HUES64 (cell line): ENCODE measurements at regions not wholly inside any gene's neighbourhood (a gene's known extent, or its start where the extent isn't known, plus 50 kb on each side); places are given as distances from the start of the nearest gene placed in this dataset.

Experiments used
- H3K27ac ChIP-seq: 2 replicates; pipeline ENCODE4 v1.7.0; 2013; ENCODE audit warnings: low read depth, low read length, inconsistent platforms
- H3K27me3 ChIP-seq: 2 replicates; pipeline ENCODE4 v1.6.1; 2013; ENCODE audit warnings: mild to moderate bottlenecking, low read length; ENCODE audit not compliant: insufficient read depth
- H3K36me3 ChIP-seq: 2 replicates; pipeline ENCODE4 v1.6.1; 2013; ENCODE audit warnings: mild to moderate bottlenecking, low read length; ENCODE audit not compliant: insufficient read depth
- H3K4me1 ChIP-seq: 2 replicates; pipeline ENCODE4 v1.6.1; 2013; ENCODE audit warnings: mild to moderate bottlenecking, low read length, moderate library complexity; ENCODE audit not compliant: insufficient read depth
- H3K4me3 ChIP-seq: 2 replicates; pipeline ENCODE4 v1.5.1; 2013; ENCODE audit warnings: mild to moderate bottlenecking, low read length, moderate library complexity
- H3K9ac ChIP-seq: 2 replicates; pipeline ENCODE4 v1.6.1; 2013; ENCODE audit warnings: mild to moderate bottlenecking, low read depth, low read length
- H3K9me3 ChIP-seq: 2 replicates; pipeline ENCODE4 v1.6.1; 2013; ENCODE audit warnings: low read depth, low read length; ENCODE audit not compliant: insufficient read depth
- whole genome bisulfite sequencing: fragments of 150-250, 120-280 bp; methylation state at CpG from one replicate; pipeline ENCODE4 v1.1.7; 2013; ENCODE audit warnings: missing lambda C conversion rate; 5-methylcytosine and 5-hydroxymethylcytosine counted together

DNA sequence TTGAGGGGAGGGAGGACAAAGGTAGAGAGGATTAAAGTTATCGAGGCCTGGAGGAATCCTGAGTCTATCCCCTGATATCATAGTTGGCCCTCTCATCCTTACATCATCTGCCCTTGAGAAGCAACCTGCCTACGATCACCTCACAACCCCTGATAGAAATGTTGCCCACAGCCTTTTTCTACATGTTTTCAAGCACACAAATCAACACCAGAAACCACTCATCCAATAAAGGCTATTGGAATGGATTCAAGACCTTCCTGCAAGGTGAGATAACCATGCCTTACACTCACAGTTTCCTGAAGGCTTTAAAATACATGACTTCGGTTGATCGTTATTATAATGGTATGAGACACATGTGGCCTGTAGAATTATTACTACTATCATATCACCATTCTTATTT lies 175.7 kb upstream of the EGLN3 start:
- Histone ChIP-seq H3K27me3 (no peaks in the 10 kb centered on the region), H3K9me3 (no peaks in the 10 kb centered on the region), H3K4me1 (no peaks in the 10 kb centered on the region), H3K4me3 (no peak overlapping the region), H3K9ac (no peak overlapping the region), H3K36me3 (no peaks in the 10 kb centered on the region), H3K27ac (no peak overlapping the region)
- WGBS, result 98% methylated on average over 2 of the region's 4 CpGs

DNA sequence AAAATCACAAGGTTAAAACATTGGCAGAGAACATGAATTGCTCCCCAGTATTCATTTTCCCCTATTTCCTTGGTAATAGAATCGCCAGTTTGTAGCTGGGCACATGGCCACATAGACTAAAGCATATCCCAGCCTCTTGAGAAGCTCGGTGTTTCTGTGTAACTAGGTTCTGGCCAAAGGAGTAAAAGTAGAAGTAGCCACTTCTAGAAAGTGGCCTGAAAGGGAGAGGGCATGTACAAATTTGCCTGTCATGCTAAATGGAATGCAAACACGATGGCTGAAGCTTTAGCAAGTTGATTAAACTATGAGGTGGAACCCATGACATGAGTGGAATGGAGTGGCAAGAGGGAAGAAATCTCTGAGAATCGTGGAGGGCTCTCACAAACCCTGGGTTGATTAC lies 173.7 kb upstream of the EGLN3 start:
- Histone ChIP-seq H3K36me3 (no peaks in the 10 kb centered on the region), H3K27ac (no peak overlapping the region), H3K9ac (no peak overlapping the region), H3K4me3 (no peak overlapping the region), H3K27me3 (no peaks in the 10 kb centered on the region), H3K4me1 (no peaks in the 10 kb centered on the region), H3K9me3 (no peaks in the 10 kb centered on the region)
- 91% methylated on average over 4 of the region's 4 CpGs for WGBS

DNA sequence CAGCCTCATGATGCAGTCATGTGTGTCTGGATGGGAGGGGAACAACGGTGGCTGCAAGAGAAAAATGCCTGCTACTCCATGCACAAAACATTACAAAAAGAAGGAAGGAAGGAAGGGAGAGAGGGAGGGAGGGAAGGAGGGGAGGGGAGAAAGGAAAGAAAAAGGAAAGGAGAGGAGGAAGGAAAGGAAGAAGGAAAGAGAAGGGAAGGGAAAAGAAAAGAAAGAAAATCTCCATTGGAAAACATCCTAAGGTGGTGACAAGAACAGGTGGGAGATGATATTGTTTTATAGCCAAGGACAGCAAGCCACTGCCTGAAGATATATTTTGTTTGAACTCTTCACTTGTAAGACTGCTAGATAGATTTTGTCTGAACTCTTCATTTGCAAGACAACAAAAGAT lies 171.8 kb upstream of the EGLN3 start:
- Histone ChIP-seq H3K4me3 (no peak overlapping the region), H3K36me3 (no peaks in the 10 kb centered on the region), H3K27ac (no peak overlapping the region), H3K27me3 (no peaks in the 10 kb centered on the region), H3K9me3 (no peaks in the 10 kb centered on the region), H3K4me1 (no peaks in the 10 kb centered on the region), H3K9ac (no peak overlapping the region)
- WGBS, result 80% methylated on average over 1 of the region's 1 CpG

DNA sequence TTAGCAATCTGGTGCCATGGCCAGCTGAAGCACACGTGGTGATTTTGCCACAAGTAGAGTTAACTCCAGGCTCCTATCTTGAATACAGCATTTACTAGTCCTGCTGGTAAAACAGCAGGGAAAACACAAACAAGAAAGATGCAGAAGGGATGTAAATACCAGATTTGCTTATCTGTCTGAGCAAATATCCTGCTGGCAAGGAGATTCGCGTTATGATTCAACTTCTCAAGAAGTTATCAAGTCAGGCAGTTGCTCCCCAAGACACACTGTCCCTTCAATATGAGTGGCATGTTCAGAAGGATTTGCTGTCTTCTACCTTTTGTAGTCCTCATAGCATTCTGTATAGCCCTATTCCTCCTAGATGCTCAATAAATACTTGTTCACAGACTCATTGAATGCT lies 171.2 kb upstream of the EGLN3 start:
- WGBS, result 76% methylated on average over 3 of the region's 3 CpGs
- Histone ChIP-seq H3K4me3 (no peak overlapping the region), H3K27ac (no peak overlapping the region), H3K9me3 (no peaks in the 10 kb centered on the region), H3K27me3 (no peaks in the 10 kb centered on the region), H3K4me1 (no peaks in the 10 kb centered on the region), H3K36me3 (no peaks in the 10 kb centered on the region), H3K9ac (no peak overlapping the region)

DNA sequence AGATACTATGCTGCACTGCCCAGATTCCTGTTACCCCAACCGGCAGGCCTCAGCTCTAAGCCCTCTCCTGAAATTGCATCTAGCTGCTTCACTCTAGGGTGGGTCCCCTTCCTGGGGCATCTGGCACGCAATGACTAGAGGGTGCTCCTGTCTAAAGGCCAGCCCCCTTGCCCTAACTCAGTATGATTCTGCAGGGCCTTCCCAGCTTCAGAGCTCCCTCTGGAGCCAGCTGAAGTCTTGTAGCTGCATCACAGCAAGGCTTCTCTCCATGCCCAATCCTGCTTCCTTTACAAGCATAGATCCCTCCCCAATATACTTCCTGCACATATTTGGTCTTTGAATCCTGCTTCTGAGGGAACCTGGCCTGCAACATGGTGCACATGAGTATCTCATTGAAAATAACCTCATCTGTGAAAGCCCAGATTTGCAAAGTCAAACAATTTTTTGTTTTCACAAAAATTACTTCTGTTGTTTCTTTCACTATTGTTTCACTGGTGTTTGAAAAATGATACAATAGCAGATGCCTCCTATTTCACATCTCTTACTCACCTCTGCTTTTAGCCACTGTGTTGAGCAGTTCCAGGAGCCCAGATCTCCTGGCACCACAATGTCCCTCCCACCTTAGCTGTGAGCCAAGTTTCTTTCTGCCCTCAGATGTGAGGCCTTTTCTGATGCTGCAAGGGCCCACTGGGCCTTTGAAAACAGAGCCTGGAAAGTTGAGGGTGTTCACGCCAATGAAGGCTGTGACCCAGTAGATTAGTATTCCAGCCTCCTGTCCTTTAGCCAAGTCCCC lies 169.5 kb upstream of the EGLN3 start:
- no peaks in the 10 kb centered on the region for H3K36me3 ChIP-seq
- H3K9ac ChIP-seq, result no peak overlapping the region
- no peak overlapping the region for H3K27ac ChIP-seq
- H3K9me3 ChIP-seq, result no peaks in the 10 kb centered on the region
- no peaks in the 10 kb centered on the region for H3K4me1 ChIP-seq
- H3K4me3 ChIP-seq, result no peak overlapping the region
- WGBS, result 69% methylated on average over 3 of the region's 3 CpGs
- H3K27me3 ChIP-seq, result no peaks in the 10 kb centered on the region

DNA sequence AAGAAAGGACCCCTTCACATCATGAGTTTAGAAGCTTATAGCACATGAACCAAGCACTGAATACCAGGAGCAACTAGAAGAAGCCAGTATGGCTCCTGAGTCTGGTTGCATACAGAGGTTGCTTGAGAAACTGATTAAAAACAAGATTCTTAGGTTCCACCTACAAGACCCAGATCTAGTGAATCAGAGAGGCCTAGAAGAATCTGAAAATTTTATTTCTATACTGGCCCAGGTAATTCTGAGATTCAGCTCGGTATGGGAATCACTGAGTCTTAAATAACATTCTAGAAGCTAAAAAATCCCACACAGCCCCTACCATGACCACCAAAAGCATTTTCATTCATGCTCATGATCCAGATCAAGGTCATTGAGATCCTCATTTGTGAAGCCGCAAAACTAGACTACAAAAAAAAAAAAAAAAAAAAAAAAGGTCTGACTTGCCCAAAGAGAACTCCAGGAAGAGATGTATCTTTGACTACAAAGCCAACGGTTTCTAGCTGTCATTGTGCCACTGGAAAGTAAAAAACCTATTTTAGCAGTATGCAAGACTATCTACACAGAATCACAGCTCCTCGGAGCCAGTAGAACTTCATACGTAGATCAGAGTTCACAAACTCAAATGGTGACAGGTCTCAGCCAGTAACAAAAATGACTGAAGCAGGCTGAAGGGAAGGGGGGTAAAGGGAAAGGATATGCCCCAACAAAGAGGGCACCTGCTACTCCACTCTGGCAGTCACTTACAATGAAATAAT lies 168.4 kb upstream of the EGLN3 start:
- H3K27ac ChIP-seq, result no peak overlapping the region
- no peaks in the 10 kb centered on the region for H3K9me3 ChIP-seq
- WGBS, result 94% methylated on average over 5 of the region's 5 CpGs
- no peaks in the 10 kb centered on the region for H3K27me3 ChIP-seq
- no peaks in the 10 kb centered on the region for H3K36me3 ChIP-seq
- no peaks in the 10 kb centered on the region for H3K4me1 ChIP-seq
- no peak overlapping the region for H3K4me3 ChIP-seq
- H3K9ac ChIP-seq, result no peak overlapping the region

DNA sequence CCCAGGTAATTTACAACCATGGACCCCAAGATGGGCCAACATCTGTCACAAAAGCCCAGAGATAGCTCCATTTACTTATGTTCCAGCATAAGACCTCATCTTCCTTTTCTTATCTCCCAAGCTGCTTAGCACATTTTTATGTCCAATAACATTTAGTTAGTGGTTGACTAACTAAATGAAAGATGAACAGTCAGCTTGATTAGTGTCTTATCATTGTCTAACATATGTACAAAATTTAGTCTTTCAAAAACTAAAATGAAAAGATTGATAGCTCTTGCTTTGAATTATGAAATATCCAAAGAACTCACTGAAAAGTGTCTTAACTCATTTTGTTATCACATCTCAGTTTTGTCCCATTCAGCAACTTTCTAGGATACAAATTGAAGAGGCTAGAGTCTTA lies 163.1 kb upstream of the EGLN3 start:
- no peaks in the 10 kb centered on the region for H3K4me1 ChIP-seq
- no peak overlapping the region for H3K27ac ChIP-seq
- no peak overlapping the region for H3K9ac ChIP-seq
- H3K9me3 ChIP-seq, result no peaks in the 10 kb centered on the region
- no peak overlapping the region for H3K4me3 ChIP-seq
- H3K27me3 ChIP-seq, result no peaks in the 10 kb centered on the region
- no peaks in the 10 kb centered on the region for H3K36me3 ChIP-seq

DNA sequence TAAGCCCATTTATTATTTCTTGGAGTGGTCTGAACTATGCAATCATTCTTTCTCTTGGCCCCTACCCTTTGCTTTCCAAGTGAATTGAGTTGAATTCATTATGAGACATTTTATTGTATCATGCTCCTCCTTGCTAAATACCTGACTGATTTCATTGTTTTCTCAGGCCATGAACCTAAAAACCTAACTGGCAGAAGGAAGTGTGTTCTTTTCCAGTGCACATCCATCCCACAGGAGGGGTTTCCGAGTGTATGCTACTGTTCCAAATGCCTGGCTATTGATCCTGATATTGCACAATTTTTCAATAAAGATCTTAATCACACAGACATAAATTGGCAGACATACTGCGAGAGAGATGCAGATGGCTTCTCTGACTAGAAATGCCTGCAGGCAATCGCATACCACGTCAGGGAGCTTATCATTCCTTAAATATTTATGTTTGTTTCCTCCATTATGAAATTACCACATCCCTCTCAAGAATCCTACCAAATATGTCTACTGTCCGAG lies 162.2 kb upstream of the EGLN3 start:
- Histone ChIP-seq H3K36me3 (no peaks in the 10 kb centered on the region), H3K4me1 (no peaks in the 10 kb centered on the region), H3K4me3 (no peak overlapping the region), H3K9ac (no peak overlapping the region), H3K27me3 (no peaks in the 10 kb centered on the region), H3K9me3 (no peaks in the 10 kb centered on the region), H3K27ac (no peak overlapping the region)
- WGBS, result 87% methylated on average over 5 of the region's 5 CpGs

DNA sequence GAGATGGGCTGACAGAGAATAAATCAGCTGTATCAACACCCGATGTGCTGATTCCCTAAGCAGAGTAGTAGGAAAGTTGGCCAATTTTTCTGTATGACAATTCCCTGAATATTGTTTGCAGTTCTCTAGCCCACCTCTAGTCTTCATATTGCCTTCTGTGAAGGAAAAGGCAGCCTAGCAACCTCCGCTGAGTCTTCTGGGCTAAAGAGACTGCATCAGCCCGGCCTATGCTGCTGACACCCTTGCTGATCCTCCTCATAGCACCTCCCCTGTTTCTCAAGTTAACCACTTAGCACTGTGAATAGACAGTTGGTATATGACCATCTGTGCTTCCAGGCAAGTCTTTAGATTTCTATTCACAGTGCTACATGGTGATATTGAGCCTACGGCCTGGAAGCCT lies 161.1 kb upstream of the EGLN3 start:
- Histone ChIP-seq H3K9ac (no peak overlapping the region), H3K4me1 (no peaks in the 10 kb centered on the region), H3K4me3 (no peak overlapping the region), H3K36me3 (no peaks in the 10 kb centered on the region), H3K27me3 (no peaks in the 10 kb centered on the region), H3K27ac (no peak overlapping the region), H3K9me3 (no peaks in the 10 kb centered on the region)
- 83% methylated on average over 4 of the region's 4 CpGs for WGBS

DNA sequence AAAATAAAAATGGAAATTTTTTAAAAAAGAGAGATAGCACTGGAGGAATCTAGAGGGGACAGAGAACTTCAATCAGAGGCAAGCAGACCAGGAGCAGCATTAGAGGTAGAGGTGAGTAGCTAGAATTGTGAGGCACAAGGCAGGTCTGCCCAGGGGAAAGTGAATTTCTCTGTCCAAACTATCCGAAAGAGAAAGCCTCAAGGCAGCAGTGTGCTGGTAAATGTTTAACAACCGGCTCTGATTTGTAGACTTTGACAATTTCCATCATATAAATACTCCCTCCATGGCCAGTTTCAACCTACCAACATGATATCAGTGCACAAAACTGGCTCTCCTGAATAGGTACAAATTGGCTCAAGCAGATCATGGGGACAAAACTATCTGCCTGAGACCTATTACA lies 160.6 kb upstream of the EGLN3 start:
- Histone ChIP-seq H3K27me3 (no peaks in the 10 kb centered on the region), H3K27ac (no peak overlapping the region), H3K9ac (no peak overlapping the region), H3K9me3 (no peaks in the 10 kb centered on the region), H3K4me3 (no peak overlapping the region), H3K36me3 (no peaks in the 10 kb centered on the region), H3K4me1 (no peaks in the 10 kb centered on the region)
- 92% methylated on average over 2 of the region's 2 CpGs for WGBS

DNA sequence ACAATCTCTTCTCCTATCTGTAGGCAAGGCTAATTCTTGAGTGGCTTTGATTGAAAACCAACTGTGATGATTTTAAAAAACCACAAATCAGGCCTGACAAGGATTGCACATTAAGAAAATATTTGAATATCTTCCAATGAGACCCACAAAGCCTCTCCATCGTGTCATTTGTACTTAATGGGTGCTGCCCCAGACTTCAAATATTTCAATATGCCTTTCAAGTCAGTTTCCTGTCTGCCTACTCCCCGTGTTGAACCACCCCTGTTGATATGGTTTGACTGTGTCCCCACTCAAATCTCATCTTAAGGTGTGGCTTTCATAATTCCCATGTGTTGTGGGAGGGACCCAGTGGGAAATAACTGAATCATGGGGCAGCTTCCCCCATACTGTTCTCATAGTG lies 159.7 kb upstream of the EGLN3 start:
- H3K9me3 ChIP-seq, result no peaks in the 10 kb centered on the region
- H3K4me1 ChIP-seq, result no peaks in the 10 kb centered on the region
- no peaks in the 10 kb centered on the region for H3K36me3 ChIP-seq
- no peaks in the 10 kb centered on the region for H3K27me3 ChIP-seq
- no peak overlapping the region for H3K27ac ChIP-seq
- H3K4me3 ChIP-seq, result no peak overlapping the region
- 94% methylated on average over 2 of the region's 2 CpGs for WGBS
- H3K9ac ChIP-seq, result no peak overlapping the region
